ENCODE measurements at regions not wholly inside any gene's neighbourhood (a gene's known extent, or its start where the extent isn't known, plus 50 kb on each side); places are given as distances from the start of the nearest gene placed in this dataset.

- TF ChIP-seq CTCF (IDR thresholded peaks at IDR 0.05) (no peak), POLR2A (IDR thresholded peaks at IDR 0.05) (no peak)
Observed at GRCh38 chr21:38663282-38663681, 142.4 kb upstream of the ETS2 start.
